ENCODE measurements at regions not wholly inside any gene's neighbourhood (a gene's known extent, or its start where the extent isn't known, plus 50 kb on each side); places are given as distances from the start of the nearest gene placed in this dataset.

DNA sequence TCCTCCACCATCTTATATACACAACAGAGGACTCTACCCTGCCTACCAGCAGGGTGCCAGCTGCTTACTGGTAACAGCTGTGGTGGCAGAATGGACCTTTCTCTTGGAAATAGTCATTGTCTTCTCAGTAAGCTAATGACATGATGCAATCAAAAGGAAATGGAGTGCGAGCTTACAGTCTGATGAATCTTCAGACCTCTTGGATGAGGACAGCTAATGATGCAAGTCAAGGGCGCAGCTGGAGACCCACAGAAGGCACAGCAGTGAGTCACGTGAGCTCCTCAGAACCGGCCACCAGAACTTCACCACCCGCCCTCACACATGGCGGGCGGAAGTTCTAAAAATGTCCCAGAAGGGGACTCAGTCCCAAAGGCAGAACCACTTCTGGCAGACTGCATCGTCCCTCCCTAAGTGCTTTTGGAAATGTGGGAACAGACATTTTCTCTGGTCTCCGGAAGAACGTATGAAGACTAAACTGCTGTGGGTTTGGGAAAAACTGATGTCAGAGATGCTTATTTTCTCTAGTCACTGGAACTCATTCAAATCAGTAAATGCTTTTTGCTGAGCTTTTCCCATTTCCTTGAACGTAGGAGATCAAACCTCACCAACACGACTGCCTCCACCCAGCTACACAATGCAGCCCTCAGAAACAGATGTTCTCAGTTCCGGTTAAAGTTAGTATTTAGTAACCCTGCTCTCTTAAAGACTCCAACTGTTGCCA lies 96.4 kb downstream of the FAS start:
- TF ChIP-seq, protein P1, sequence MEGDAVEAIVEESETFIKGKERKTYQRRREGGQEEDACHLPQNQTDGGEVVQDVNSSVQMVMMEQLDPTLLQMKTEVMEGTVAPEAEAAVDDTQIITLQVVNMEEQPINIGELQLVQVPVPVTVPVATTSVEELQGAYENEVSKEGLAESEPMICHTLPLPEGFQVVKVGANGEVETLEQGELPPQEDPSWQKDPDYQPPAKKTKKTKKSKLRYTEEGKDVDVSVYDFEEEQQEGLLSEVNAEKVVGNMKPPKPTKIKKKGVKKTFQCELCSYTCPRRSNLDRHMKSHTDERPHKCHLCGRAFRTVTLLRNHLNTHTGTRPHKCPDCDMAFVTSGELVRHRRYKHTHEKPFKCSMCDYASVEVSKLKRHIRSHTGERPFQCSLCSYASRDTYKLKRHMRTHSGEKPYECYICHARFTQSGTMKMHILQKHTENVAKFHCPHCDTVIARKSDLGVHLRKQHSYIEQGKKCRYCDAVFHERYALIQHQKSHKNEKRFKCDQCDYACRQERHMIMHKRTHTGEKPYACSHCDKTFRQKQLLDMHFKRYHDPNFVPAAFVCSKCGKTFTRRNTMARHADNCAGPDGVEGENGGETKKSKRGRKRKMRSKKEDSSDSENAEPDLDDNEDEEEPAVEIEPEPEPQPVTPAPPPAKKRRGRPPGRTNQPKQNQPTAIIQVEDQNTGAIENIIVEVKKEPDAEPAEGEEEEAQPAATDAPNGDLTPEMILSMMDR (IDR thresholded peaks at IDR 0.05; ENCODE audit: low read depth, low read length): no peak
- TF ChIP-seq MAX (IDR thresholded peaks at IDR 0.05; ENCODE audit: low read depth, low read length) (peak; percentile 92), POLR2A (IDR thresholded peaks at IDR 0.05; ENCODE audit: extremely low read depth, insufficient read length) (no peak)

Measured in NB4 (cell line).